HG03135 (cell line): ENCODE measurements at regions not wholly inside any gene's neighbourhood (a gene's known extent, or its start where the extent isn't known, plus 50 kb on each side); places are given as distances from the start of the nearest gene placed in this dataset.
"Not testable (repeated sequence)": the region's sequence is repeated elsewhere in the genome, so short reads cannot be mapped to it uniquely, and the experiment has no call there.

Experiments used
- ATAC-seq: cut with Tn5 transposase; IDR thresholded peaks from one replicate; pipeline ENCODE4 v1.9.1; 2021; ENCODE audit warnings: mild to moderate bottlenecking, moderate library complexity; ENCODE audit not compliant: unreplicated experiment

- no peak for ATAC-seq
Observed at GRCh38 chr6:15001326-15001910, 244.5 kb upstream of the JARID2 start.

GRCh38 chr6:15008269-15008668 lies 237.6 kb upstream of the JARID2 start:
- ATAC-seq, result no peak

- no peak for ATAC-seq
Observed at GRCh38 chr6:15014958-15015357, 230.9 kb upstream of the JARID2 start.

GRCh38 chr6:15016813-15017212 lies 229.1 kb upstream of the JARID2 start:
- ATAC-seq, result no peak

- ATAC-seq, result no peak
Observed at GRCh38 chr6:15017261-15017660, 228.6 kb upstream of the JARID2 start.

- ATAC-seq, result no peak
Observed at GRCh38 chr6:15017803-15018202, 228.1 kb upstream of the JARID2 start.

GRCh38 chr6:15020119-15020770 lies 225.6 kb upstream of the JARID2 start:
- no peak for ATAC-seq

GRCh38 chr6:15021074-15021473 lies 224.8 kb upstream of the JARID2 start:
- ATAC-seq, result no peak

- not testable (repeated sequence) for ATAC-seq
Observed at GRCh38 chr6:15023018-15023417, 222.9 kb upstream of the JARID2 start.

- peak; percentile 87 for ATAC-seq
Observed at GRCh38 chr6:15023448-15023847, 222.4 kb upstream of the JARID2 start.

GRCh38 chr6:15025446-15025845 lies 220.4 kb upstream of the JARID2 start:
- no peak for ATAC-seq

GRCh38 chr6:15026832-15027231 lies 219.0 kb upstream of the JARID2 start:
- ATAC-seq, result no peak

GRCh38 chr6:15027472-15027871 lies 218.4 kb upstream of the JARID2 start:
- no peak for ATAC-seq

GRCh38 chr6:15032015-15032414 lies 213.9 kb upstream of the JARID2 start:
- no peak for ATAC-seq

GRCh38 chr6:15033850-15034203 lies 212.0 kb upstream of the JARID2 start:
- no peak for ATAC-seq

GRCh38 chr6:15036690-15037245 lies 209.1 kb upstream of the JARID2 start:
- ATAC-seq, result no peak

GRCh38 chr6:15037253-15037652 lies 208.6 kb upstream of the JARID2 start:
- no peak for ATAC-seq

GRCh38 chr6:15038013-15038791 lies 207.7 kb upstream of the JARID2 start:
- no peak for ATAC-seq

GRCh38 chr6:15039136-15039535 lies 206.7 kb upstream of the JARID2 start:
- no peak for ATAC-seq

GRCh38 chr6:15042938-15043337 lies 202.9 kb upstream of the JARID2 start:
- no peak for ATAC-seq

GRCh38 chr6:15044146-15044882 lies 201.6 kb upstream of the JARID2 start:
- no peak for ATAC-seq
